HG03135 (cell line): ENCODE measurements at regions not wholly inside any gene's neighbourhood (a gene's known extent, or its start where the extent isn't known, plus 50 kb on each side); places are given as distances from the start of the nearest gene placed in this dataset.

Source experiments
- ATAC-seq: cut with Tn5 transposase; IDR thresholded peaks from one replicate; pipeline ENCODE4 v1.9.1; 2021; ENCODE audit warnings: mild to moderate bottlenecking, moderate library complexity; ENCODE audit not compliant: unreplicated experiment

GRCh38 chr7:19455623-19456022 lies 253.2 kb downstream of the POLR1F start:
- ATAC-seq, result no peak

- ATAC-seq, result no peak
Observed at GRCh38 chr7:19448091-19448490, 260.7 kb downstream of the POLR1F start.

- no peak for ATAC-seq
Observed at GRCh38 chr7:19442016-19442785, 266.6 kb downstream of the POLR1F start.

- no peak for ATAC-seq
Observed at GRCh38 chr7:19439517-19439916, 269.3 kb downstream of the POLR1F start.

GRCh38 chr7:19437446-19437845 lies 271.4 kb downstream of the POLR1F start:
- no peak for ATAC-seq

- ATAC-seq, result no peak
Observed at GRCh38 chr7:19427944-19428343, 280.9 kb downstream of the POLR1F start.

- no peak for ATAC-seq
Observed at GRCh38 chr7:19421861-19422260, 276.6 kb upstream of the FERD3L start.

GRCh38 chr7:19417231-19417630 lies 272.0 kb upstream of the FERD3L start:
- no peak for ATAC-seq

GRCh38 chr7:19415123-19415522 lies 269.9 kb upstream of the FERD3L start:
- ATAC-seq, result no peak

- ATAC-seq, result no peak
Observed at GRCh38 chr7:19413443-19413965, 268.3 kb upstream of the FERD3L start.

GRCh38 chr7:19410691-19411090 lies 265.5 kb upstream of the FERD3L start:
- ATAC-seq, result no peak

GRCh38 chr7:19410106-19410505 lies 264.9 kb upstream of the FERD3L start:
- ATAC-seq, result no peak

GRCh38 chr7:19408706-19409220 lies 263.5 kb upstream of the FERD3L start:
- ATAC-seq, result no peak

GRCh38 chr7:19407270-19407669 lies 262.0 kb upstream of the FERD3L start:
- no peak for ATAC-seq

- no peak for ATAC-seq
Observed at GRCh38 chr7:19405541-19405940, 260.3 kb upstream of the FERD3L start.

GRCh38 chr7:19404912-19405329 lies 259.7 kb upstream of the FERD3L start:
- ATAC-seq, result no peak

- ATAC-seq, result no peak
Observed at GRCh38 chr7:19403691-19404090, 258.5 kb upstream of the FERD3L start.

- ATAC-seq, result no peak
Observed at GRCh38 chr7:19401461-19401860, 256.2 kb upstream of the FERD3L start.

GRCh38 chr7:19400758-19401254 lies 255.6 kb upstream of the FERD3L start:
- ATAC-seq, result no peak

- ATAC-seq, result peak; percentile 90
Observed at GRCh38 chr7:19397911-19398310, 252.7 kb upstream of the FERD3L start.

- ATAC-seq, result no peak
Observed at GRCh38 chr7:19392246-19392645, 247.0 kb upstream of the FERD3L start.

- no peak for ATAC-seq
Observed at GRCh38 chr7:19390795-19391194, 245.6 kb upstream of the FERD3L start.
